ENCODE measurements at regions not wholly inside any gene's neighbourhood (a gene's known extent, or its start where the extent isn't known, plus 50 kb on each side); places are given as distances from the start of the nearest gene placed in this dataset.
A peak's percentile ranks its signal among the peaks of the same experiment; 100 is the strongest.

- Mint-ChIP-seq H3K4me3 (no peak overlapping the region), H3K36me3 (ENCODE audit: low read depth) (no peaks in the 10 kb centered on the region), H3K4me1 (ENCODE audit: low read depth) (no peaks in the 10 kb centered on the region), H3K27me3 (ENCODE audit: low read depth) (no peaks in the 10 kb centered on the region), H3K9me3 (no peaks in the 10 kb centered on the region), H3K27ac (no peak overlapping the region)
- CTCF ChIA-PET, result no interaction called here
- intact Hi-C loops (cut with micrococcal nuclease), result no loop called here
- DNase-seq, result no peak
These were observed 493.5 kb downstream of the MTRR start for GRCh38 chr5:8362495-8362894.

GRCh38 chr5:8363138-8363537 is 494.2 kb downstream of the MTRR start:
- intact Hi-C loops (cut with micrococcal nuclease), result no loop called here
- Mint-ChIP-seq H3K9me3 (no peaks in the 10 kb centered on the region), H3K27me3 (ENCODE audit: low read depth) (no peaks in the 10 kb centered on the region), H3K4me1 (ENCODE audit: low read depth) (no peaks in the 10 kb centered on the region), H3K27ac (no peak overlapping the region), H3K36me3 (ENCODE audit: low read depth) (no peaks in the 10 kb centered on the region), H3K4me3 (no peak overlapping the region)
- no peak for DNase-seq
- CTCF ChIA-PET, result no interaction called here

- no peak for DNase-seq
- Mint-ChIP-seq H3K27ac (no peak overlapping the region), H3K36me3 (ENCODE audit: low read depth) (no peaks in the 10 kb centered on the region), H3K27me3 (ENCODE audit: low read depth) (no peaks in the 10 kb centered on the region), H3K4me1 (ENCODE audit: low read depth) (no peaks in the 10 kb centered on the region), H3K4me3 (no peak overlapping the region), H3K9me3 (no peaks in the 10 kb centered on the region)
- intact Hi-C loops (cut with micrococcal nuclease), result no loop called here
- CTCF ChIA-PET, result no interaction called here
These were observed 497.3 kb downstream of the MTRR start for GRCh38 chr5:8366266-8366665.

- H3K27ac Mint-ChIP-seq, result no peak overlapping the region
- CTCF ChIA-PET, result no interaction called here
- peak; percentile 10 for DNase-seq
- intact Hi-C loops (cut with micrococcal nuclease), result no loop called here
- H3K9me3 Mint-ChIP-seq, result peaks cover 9% of the 10 kb centered on the region
- no peak overlapping the region for H3K4me3 Mint-ChIP-seq
- H3K27me3 Mint-ChIP-seq (ENCODE audit: low read depth), result no peaks in the 10 kb centered on the region
- no peaks in the 10 kb centered on the region for H3K36me3 Mint-ChIP-seq (ENCODE audit: low read depth)
- H3K4me1 Mint-ChIP-seq (ENCODE audit: low read depth), result no peaks in the 10 kb centered on the region
These were observed 507.5 kb downstream of the MTRR start for GRCh38 chr5:8376478-8376877.

GRCh38 chr5:8381972-8382371 is 513.0 kb downstream of the MTRR start:
- Mint-ChIP-seq H3K27ac (no peak overlapping the region), H3K36me3 (ENCODE audit: low read depth) (no peaks in the 10 kb centered on the region), H3K9me3 (peaks cover 6% of the 10 kb centered on the region), H3K4me3 (no peak overlapping the region), H3K27me3 (ENCODE audit: low read depth) (no peaks in the 10 kb centered on the region), H3K4me1 (ENCODE audit: low read depth) (no peaks in the 10 kb centered on the region)
- CTCF ChIA-PET, result no interaction called here
- intact Hi-C loops (cut with micrococcal nuclease), result no loop called here
- no peak for DNase-seq

GRCh38 chr5:8382456-8382855 is 513.5 kb downstream of the MTRR start:
- Mint-ChIP-seq H3K4me1 (ENCODE audit: low read depth) (no peaks in the 10 kb centered on the region), H3K9me3 (peaks cover 6% of the 10 kb centered on the region), H3K4me3 (no peak overlapping the region), H3K27ac (no peak overlapping the region), H3K36me3 (ENCODE audit: low read depth) (no peaks in the 10 kb centered on the region), H3K27me3 (ENCODE audit: low read depth) (no peaks in the 10 kb centered on the region)
- intact Hi-C loops (cut with micrococcal nuclease), result no loop called here
- no peak for DNase-seq
- CTCF ChIA-PET, result no interaction called here

- CTCF ChIA-PET, result no interaction called here
- intact Hi-C loops (cut with micrococcal nuclease), result no loop called here
- Mint-ChIP-seq H3K9me3 (no peaks in the 10 kb centered on the region), H3K27ac (no peak overlapping the region), H3K4me3 (no peak overlapping the region), H3K4me1 (ENCODE audit: low read depth) (no peaks in the 10 kb centered on the region), H3K27me3 (ENCODE audit: low read depth) (no peaks in the 10 kb centered on the region), H3K36me3 (ENCODE audit: low read depth) (no peaks in the 10 kb centered on the region)
- no peak for DNase-seq
These were observed 514.7 kb downstream of the MTRR start for GRCh38 chr5:8383616-8384015.

- CTCF ChIA-PET, result no interaction called here
- H3K9me3 Mint-ChIP-seq, result no peaks in the 10 kb centered on the region
- intact Hi-C loops (cut with micrococcal nuclease), result no loop called here
- H3K4me1 Mint-ChIP-seq (ENCODE audit: low read depth), result no peaks in the 10 kb centered on the region
- H3K4me3 Mint-ChIP-seq, result no peak overlapping the region
- H3K27ac Mint-ChIP-seq, result no peak overlapping the region
- no peak for DNase-seq
- H3K36me3 Mint-ChIP-seq (ENCODE audit: low read depth), result no peaks in the 10 kb centered on the region
- H3K27me3 Mint-ChIP-seq (ENCODE audit: low read depth), result no peaks in the 10 kb centered on the region
These were observed 517.9 kb downstream of the MTRR start for GRCh38 chr5:8386719-8387288.

- Mint-ChIP-seq H3K4me1 (ENCODE audit: low read depth) (no peaks in the 10 kb centered on the region), H3K36me3 (ENCODE audit: low read depth) (no peaks in the 10 kb centered on the region), H3K4me3 (no peak overlapping the region), H3K27me3 (ENCODE audit: low read depth) (no peaks in the 10 kb centered on the region), H3K27ac (no peak overlapping the region), H3K9me3 (no peaks in the 10 kb centered on the region)
- CTCF ChIA-PET, result no interaction called here
- intact Hi-C loops (cut with micrococcal nuclease), result no loop called here
- no peak for DNase-seq
These were observed 523.0 kb downstream of the MTRR start for GRCh38 chr5:8391911-8392310.

GRCh38 chr5:8393240-8393639 is 524.3 kb downstream of the MTRR start:
- H3K9me3 Mint-ChIP-seq, result no peaks in the 10 kb centered on the region
- H3K4me3 Mint-ChIP-seq, result no peak overlapping the region
- H3K27ac Mint-ChIP-seq, result no peak overlapping the region
- H3K27me3 Mint-ChIP-seq (ENCODE audit: low read depth), result no peaks in the 10 kb centered on the region
- H3K4me1 Mint-ChIP-seq (ENCODE audit: low read depth), result no peaks in the 10 kb centered on the region
- DNase-seq, result no peak
- intact Hi-C loops (cut with micrococcal nuclease), result no loop called here
- H3K36me3 Mint-ChIP-seq (ENCODE audit: low read depth), result no peaks in the 10 kb centered on the region
- CTCF ChIA-PET, result no interaction called here

- CTCF ChIA-PET, result no interaction called here
- Mint-ChIP-seq H3K9me3 (no peaks in the 10 kb centered on the region), H3K36me3 (ENCODE audit: low read depth) (no peaks in the 10 kb centered on the region), H3K4me3 (no peak overlapping the region), H3K4me1 (ENCODE audit: low read depth) (no peaks in the 10 kb centered on the region), H3K27me3 (ENCODE audit: low read depth) (no peaks in the 10 kb centered on the region), H3K27ac (no peak overlapping the region)
- intact Hi-C loops (cut with micrococcal nuclease), result no loop called here
- no peak for DNase-seq
These were observed 526.0 kb downstream of the MTRR start for GRCh38 chr5:8394965-8395364.

- Mint-ChIP-seq H3K27ac (no peak overlapping the region), H3K4me3 (no peak overlapping the region), H3K36me3 (ENCODE audit: low read depth) (no peaks in the 10 kb centered on the region), H3K9me3 (peaks cover 3% of the 10 kb centered on the region), H3K27me3 (ENCODE audit: low read depth) (no peaks in the 10 kb centered on the region), H3K4me1 (ENCODE audit: low read depth) (no peaks in the 10 kb centered on the region)
- CTCF ChIA-PET, result no interaction called here
- DNase-seq, result no peak
- intact Hi-C loops (cut with micrococcal nuclease), result no loop called here
These were observed 527.3 kb downstream of the MTRR start for GRCh38 chr5:8396246-8396645.

- intact Hi-C loops (cut with micrococcal nuclease), result no loop called here
- H3K9me3 Mint-ChIP-seq, result peaks cover 5% of the 10 kb centered on the region
- no peaks in the 10 kb centered on the region for H3K4me1 Mint-ChIP-seq (ENCODE audit: low read depth)
- H3K4me3 Mint-ChIP-seq, result no peak overlapping the region
- H3K27me3 Mint-ChIP-seq (ENCODE audit: low read depth), result no peaks in the 10 kb centered on the region
- DNase-seq, result no peak
- H3K36me3 Mint-ChIP-seq (ENCODE audit: low read depth), result no peaks in the 10 kb centered on the region
- CTCF ChIA-PET, result no interaction called here
- no peak overlapping the region for H3K27ac Mint-ChIP-seq
These were observed 527.8 kb downstream of the MTRR start for GRCh38 chr5:8396756-8397155.

GRCh38 chr5:8399471-8399870 is 530.5 kb downstream of the MTRR start:
- no peak overlapping the region for H3K27ac Mint-ChIP-seq
- no peak for DNase-seq
- intact Hi-C loops (cut with micrococcal nuclease), result no loop called here
- H3K27me3 Mint-ChIP-seq (ENCODE audit: low read depth), result no peaks in the 10 kb centered on the region
- H3K4me1 Mint-ChIP-seq (ENCODE audit: low read depth), result no peaks in the 10 kb centered on the region
- CTCF ChIA-PET, result no interaction called here
- peaks cover 5% of the 10 kb centered on the region for H3K9me3 Mint-ChIP-seq
- no peak overlapping the region for H3K4me3 Mint-ChIP-seq
- no peaks in the 10 kb centered on the region for H3K36me3 Mint-ChIP-seq (ENCODE audit: low read depth)

All from activated naive CD4-positive, alpha-beta T cell treated with anti-CD3 and anti-CD28 coated beads for 36 hours (primary cell).